ENCODE measurements at regions not wholly inside any gene's neighbourhood (a gene's known extent, or its start where the extent isn't known, plus 50 kb on each side); places are given as distances from the start of the nearest gene placed in this dataset.

DNA sequence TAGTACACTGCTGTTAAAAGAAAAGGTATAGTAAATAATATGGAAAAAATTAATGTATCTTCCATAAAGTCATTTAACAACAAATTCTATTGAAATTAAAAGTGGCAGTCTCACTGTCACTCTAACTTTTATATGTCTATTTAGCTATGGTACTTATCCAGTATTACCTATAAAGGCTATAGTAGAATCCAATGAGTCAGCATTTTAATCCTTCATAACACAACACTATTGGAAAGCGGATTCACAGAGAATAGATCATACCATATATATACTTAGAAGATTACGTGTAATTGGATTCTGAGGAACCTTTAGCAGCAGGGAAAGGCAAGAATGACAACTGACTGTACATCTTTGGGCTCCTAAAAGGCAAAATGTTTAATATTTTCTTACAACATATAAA lies 1942.6 kb downstream of the PCDH7 start:
- Histone ChIP-seq H2BK20ac (ENCODE audit: low read depth, low read length, poor library complexity, severe bottlenecking) (no peak overlapping the region), H3K9me3 (ENCODE audit: control insufficient read depth, low read depth, low read length) (no peaks in the 10 kb centered on the region), H3K9ac (ENCODE audit: extremely low read depth, insufficient read length, low read length) (no peak overlapping the region), H2AFZ (ENCODE audit: low read length) (no peak overlapping the region), H3K27me3 (ENCODE audit: insufficient read depth, low read length) (no peaks in the 10 kb centered on the region), H4K5ac (ENCODE audit: insufficient read length, low read depth, low read length) (no peak overlapping the region), H3K14ac (ENCODE audit: insufficient read depth, low read length) (no peak overlapping the region), H3K56ac (ENCODE audit: insufficient read length, low read depth, low read length) (no peak overlapping the region), H2BK15ac (ENCODE audit: low read depth, low read length) (no peak overlapping the region), H3K4me1 (ENCODE audit: insufficient read depth, low read length) (peaks cover 4% of the 10 kb centered on the region; the same call in 1 of the 2 replicates), H3T11ph (ENCODE audit: low read length) (no peak overlapping the region), H3K4me2 (ENCODE audit: insufficient read depth, insufficient read length, low read length) (no peak overlapping the region), H4K8ac (replicated peaks; ENCODE audit: insufficient read length, low read depth, low read length) (no peak overlapping the region), H3K23ac (ENCODE audit: insufficient read length, low read depth, low read length) (no peak overlapping the region), H3K18ac (ENCODE audit: insufficient read length, low read depth, low read length) (no peak overlapping the region), H3K23me2 (ENCODE audit: insufficient read length, low read depth, low read length, poor library complexity, severe bottlenecking) (no peaks in the 10 kb centered on the region), H2BK120ac (ENCODE audit: low read depth, low read length, poor library complexity, severe bottlenecking) (no peak overlapping the region), H4K91ac (ENCODE audit: insufficient read length, low read depth, low read length) (no peak overlapping the region), H2BK5ac (ENCODE audit: insufficient read length, low read length) (no peak overlapping the region), H2BK12ac (ENCODE audit: insufficient read length, low read depth, low read length) (no peak overlapping the region), H3K79me1 (ENCODE audit: insufficient read depth, low read depth, low read length, poor library complexity, severe bottlenecking) (no peaks in the 10 kb centered on the region), H4K20me1 (ENCODE audit: control insufficient read depth, insufficient read depth, insufficient read length) (no peaks in the 10 kb centered on the region), H3K4ac (ENCODE audit: low read depth, low read length) (no peak overlapping the region), H2AK5ac (ENCODE audit: insufficient read length, low read length) (no peak overlapping the region), H3K79me2 (ENCODE audit: insufficient read depth, low read length) (no peaks in the 10 kb centered on the region), H3K27ac (ENCODE audit: insufficient read length, low read depth, low read length) (no peak overlapping the region)
- H3K36me3 Mint-ChIP-seq (ENCODE audit: insufficient read depth in 1 of 3, low read depth in 3 of 3) = peaks cover 0 to 3% (median 0%) of the 10 kb centered on the region in 3 experiments; a peak in 2 of 7 replicates
- DNase-seq = no peak
- TF ChIP-seq, protein P1, sequence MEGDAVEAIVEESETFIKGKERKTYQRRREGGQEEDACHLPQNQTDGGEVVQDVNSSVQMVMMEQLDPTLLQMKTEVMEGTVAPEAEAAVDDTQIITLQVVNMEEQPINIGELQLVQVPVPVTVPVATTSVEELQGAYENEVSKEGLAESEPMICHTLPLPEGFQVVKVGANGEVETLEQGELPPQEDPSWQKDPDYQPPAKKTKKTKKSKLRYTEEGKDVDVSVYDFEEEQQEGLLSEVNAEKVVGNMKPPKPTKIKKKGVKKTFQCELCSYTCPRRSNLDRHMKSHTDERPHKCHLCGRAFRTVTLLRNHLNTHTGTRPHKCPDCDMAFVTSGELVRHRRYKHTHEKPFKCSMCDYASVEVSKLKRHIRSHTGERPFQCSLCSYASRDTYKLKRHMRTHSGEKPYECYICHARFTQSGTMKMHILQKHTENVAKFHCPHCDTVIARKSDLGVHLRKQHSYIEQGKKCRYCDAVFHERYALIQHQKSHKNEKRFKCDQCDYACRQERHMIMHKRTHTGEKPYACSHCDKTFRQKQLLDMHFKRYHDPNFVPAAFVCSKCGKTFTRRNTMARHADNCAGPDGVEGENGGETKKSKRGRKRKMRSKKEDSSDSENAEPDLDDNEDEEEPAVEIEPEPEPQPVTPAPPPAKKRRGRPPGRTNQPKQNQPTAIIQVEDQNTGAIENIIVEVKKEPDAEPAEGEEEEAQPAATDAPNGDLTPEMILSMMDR (conservative IDR thresholded peaks at IDR 0.05) = no peak
- H3K4me1 Mint-ChIP-seq = peaks cover 8 to 9% of the 10 kb centered on the region in 2 experiments
- no peak overlapping the region for H3K27ac Mint-ChIP-seq
- no CpG with 5 or more reads among the region's 2 CpGs for WGBS (ENCODE audit: extremely low coverage, insufficient read length, low lambda C conversion rate)
- peaks cover 4 to 11% of the 10 kb centered on the region in 2 experiments; a peak in 4 of 5 replicates for H3K9me3 Mint-ChIP-seq
- no peaks in the 10 kb centered on the region for H3K27me3 Mint-ChIP-seq (ENCODE audit: low read depth)
- no peak overlapping the region for H3K4me3 Mint-ChIP-seq

All from H9 (cell line).